ENCODE measurements at regions not wholly inside any gene's neighbourhood (a gene's known extent, or its start where the extent isn't known, plus 50 kb on each side); places are given as distances from the start of the nearest gene placed in this dataset.

- TF ChIP-seq CTCF (IDR thresholded peaks at IDR 0.05) (no peak), RFX5 (IDR thresholded peaks at IDR 0.05) (no peak), RNF2 (IDR thresholded peaks at IDR 0.05; ENCODE audit: borderline replicate concordance, low read depth) (no peak)
These were observed 214.1 kb upstream of the NANOGP8 start for GRCh38 chr15:35299059-35299735.
